ENCODE measurements at regions not wholly inside any gene's neighbourhood (a gene's known extent, or its start where the extent isn't known, plus 50 kb on each side); places are given as distances from the start of the nearest gene placed in this dataset.

GRCh38 chr7:25868509-25868908 is 283.5 kb upstream of the NFE2L3 start:
- H3K27me3 ChIP-seq (ENCODE audit: insufficient read depth, low read depth, severe bottlenecking): no peaks in the 10 kb centered on the region
- H3K4me3 ChIP-seq (ENCODE audit: low read depth, low read length): no peak overlapping the region

DNA sequence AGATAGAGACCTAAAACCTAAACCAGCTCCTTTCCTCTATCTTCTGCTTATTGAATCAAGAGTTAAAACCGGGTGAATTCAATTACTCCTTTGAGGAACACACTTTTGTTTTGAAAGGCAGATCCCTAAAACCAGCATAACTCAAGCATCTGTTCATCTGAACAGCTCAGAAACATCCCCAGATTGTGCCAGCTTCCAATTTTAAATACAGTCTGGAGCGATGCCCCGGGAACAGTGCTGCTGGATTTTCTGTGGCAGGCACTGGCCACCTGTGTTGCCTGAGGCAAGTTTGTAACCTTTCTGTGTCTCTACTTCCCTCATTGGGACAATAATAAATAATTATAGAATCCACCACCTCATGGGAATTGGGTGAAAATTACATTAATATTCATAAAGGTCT is 281.4 kb upstream of the NFE2L3 start:
- H3K27ac ChIP-seq: no peak overlapping the region

More at GRCh38 chr7:25868509-25868908, 283.5 kb upstream of the NFE2L3 start:
- TF ChIP-seq, protein P1, sequence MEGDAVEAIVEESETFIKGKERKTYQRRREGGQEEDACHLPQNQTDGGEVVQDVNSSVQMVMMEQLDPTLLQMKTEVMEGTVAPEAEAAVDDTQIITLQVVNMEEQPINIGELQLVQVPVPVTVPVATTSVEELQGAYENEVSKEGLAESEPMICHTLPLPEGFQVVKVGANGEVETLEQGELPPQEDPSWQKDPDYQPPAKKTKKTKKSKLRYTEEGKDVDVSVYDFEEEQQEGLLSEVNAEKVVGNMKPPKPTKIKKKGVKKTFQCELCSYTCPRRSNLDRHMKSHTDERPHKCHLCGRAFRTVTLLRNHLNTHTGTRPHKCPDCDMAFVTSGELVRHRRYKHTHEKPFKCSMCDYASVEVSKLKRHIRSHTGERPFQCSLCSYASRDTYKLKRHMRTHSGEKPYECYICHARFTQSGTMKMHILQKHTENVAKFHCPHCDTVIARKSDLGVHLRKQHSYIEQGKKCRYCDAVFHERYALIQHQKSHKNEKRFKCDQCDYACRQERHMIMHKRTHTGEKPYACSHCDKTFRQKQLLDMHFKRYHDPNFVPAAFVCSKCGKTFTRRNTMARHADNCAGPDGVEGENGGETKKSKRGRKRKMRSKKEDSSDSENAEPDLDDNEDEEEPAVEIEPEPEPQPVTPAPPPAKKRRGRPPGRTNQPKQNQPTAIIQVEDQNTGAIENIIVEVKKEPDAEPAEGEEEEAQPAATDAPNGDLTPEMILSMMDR (IDR thresholded peaks at IDR 0.05; ENCODE audit: low read depth, low read length): no peak
- Histone ChIP-seq H3K27ac (no peak overlapping the region), H3K9me3 (ENCODE audit: severe bottlenecking) (no peaks in the 10 kb centered on the region), H3K36me3 (no peaks in the 10 kb centered on the region)
- no peak for DNase-seq

DNA sequence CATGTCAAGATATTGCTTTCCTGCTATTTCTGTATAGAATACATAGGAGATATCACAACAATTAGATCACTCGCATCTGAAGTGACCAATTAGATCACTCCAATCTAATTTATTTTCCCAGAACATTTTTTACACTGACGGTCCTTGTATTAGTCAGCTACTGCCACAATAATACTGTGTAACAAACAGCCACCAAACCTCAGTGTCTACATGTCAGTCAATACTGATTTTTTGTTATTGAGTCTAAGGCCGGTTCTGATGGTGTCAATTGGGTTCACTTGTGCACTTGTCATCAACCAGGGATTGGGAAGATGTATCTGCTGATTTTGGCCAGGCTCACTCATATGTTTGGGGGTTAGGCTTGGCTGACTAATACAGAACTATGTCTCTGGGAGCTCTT is 275.9 kb upstream of the NFE2L3 start:
- H3K27ac ChIP-seq: no peak overlapping the region
- no peak overlapping the region for H3K4me3 ChIP-seq (ENCODE audit: low read depth, low read length)
- no peak for DNase-seq
- TF ChIP-seq, protein P1 (IDR thresholded peaks at IDR 0.05; ENCODE audit: low read depth, low read length): no peak
- no peaks in the 10 kb centered on the region for H3K27me3 ChIP-seq (ENCODE audit: insufficient read depth, low read depth, severe bottlenecking)
- peaks cover 5% of the 10 kb centered on the region for H3K9me3 ChIP-seq (ENCODE audit: severe bottlenecking)
- H3K36me3 ChIP-seq: no peaks in the 10 kb centered on the region

More for the DNA sequence above, 281.4 kb upstream of the NFE2L3 start:
- DNase-seq: no peak
- Histone ChIP-seq H3K4me3 (ENCODE audit: low read depth, low read length) (no peak overlapping the region), H3K9me3 (ENCODE audit: severe bottlenecking) (no peaks in the 10 kb centered on the region), H3K27me3 (ENCODE audit: insufficient read depth, low read depth, severe bottlenecking) (no peaks in the 10 kb centered on the region), H3K36me3 (no peaks in the 10 kb centered on the region)
- TF ChIP-seq, protein P1 (IDR thresholded peaks at IDR 0.05; ENCODE audit: low read depth, low read length): no peak

- Histone ChIP-seq H3K36me3 (no peaks in the 10 kb centered on the region), H3K9me3 (ENCODE audit: severe bottlenecking) (peaks cover 5% of the 10 kb centered on the region), H3K27me3 (ENCODE audit: insufficient read depth, low read depth, severe bottlenecking) (no peaks in the 10 kb centered on the region), H3K27ac (no peak overlapping the region), H3K4me3 (ENCODE audit: low read depth, low read length) (no peak overlapping the region)
- DNase-seq: no peak
- TF ChIP-seq, protein P1 (IDR thresholded peaks at IDR 0.05; ENCODE audit: low read depth, low read length): no peak
Measured at GRCh38 chr7:25877802-25878789, 273.9 kb upstream of the NFE2L3 start.

DNA sequence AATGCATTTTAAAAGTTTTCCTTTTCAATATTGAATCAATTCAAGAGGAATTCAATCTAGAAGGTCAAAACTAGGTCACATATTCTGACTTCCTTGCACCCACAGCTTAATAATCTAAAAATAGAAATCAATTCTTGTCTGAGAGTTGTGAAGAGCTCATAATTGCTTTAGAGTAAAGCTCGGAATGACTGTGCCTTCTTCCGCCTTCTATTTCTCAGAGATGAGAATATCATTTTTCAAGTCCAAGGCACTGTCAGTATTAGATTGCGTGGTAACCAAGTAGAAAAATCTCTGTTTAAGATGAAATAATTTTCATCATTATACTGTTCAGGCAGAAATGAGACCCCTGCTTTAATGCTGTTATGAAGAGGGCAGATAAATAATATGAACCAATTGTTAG is 272.2 kb upstream of the NFE2L3 start:
- TF ChIP-seq, protein P1 (IDR thresholded peaks at IDR 0.05; ENCODE audit: low read depth, low read length): no peak

More for the DNA sequence above, 272.2 kb upstream of the NFE2L3 start:
- Histone ChIP-seq H3K9me3 (ENCODE audit: severe bottlenecking) (peaks cover 5% of the 10 kb centered on the region), H3K27ac (no peak overlapping the region), H3K4me3 (ENCODE audit: low read depth, low read length) (no peak overlapping the region), H3K27me3 (ENCODE audit: insufficient read depth, low read depth, severe bottlenecking) (no peaks in the 10 kb centered on the region), H3K36me3 (no peaks in the 10 kb centered on the region)
- DNase-seq: no peak

Measured in WERI-Rb-1 (cell line).